Stomach (tissue), 8 donors: ENCODE measurements at regions not wholly inside any gene's neighbourhood (a gene's known extent, or its start where the extent isn't known, plus 50 kb on each side); places are given as distances from the start of the nearest gene placed in this dataset.

Experiments used
- DNase-seq, 2 donors: peaks; one replicate each; pipeline versions ENCODE4 v3.0.0 to v3.0.0-alpha.2; 2013 to 2019
- H3K27ac ChIP-seq, 5 donors: fragments of 200-600 bp in 4 of 5; sonication (generic) in 4 of 5; one replicate each; pipeline ENCODE4 v1.5.1; 2013 to 2019; ENCODE audit warnings: mild to moderate bottlenecking in 1 of 5, moderate library complexity in 1 of 5
- H3K27me3 ChIP-seq, 3 donors: fragments of 200-600 bp; sonication (generic); one replicate each; pipeline ENCODE4 v1.5.1; 2017 to 2019; ENCODE audit warnings: mixed run types in 1 of 3
- H3K36me3 ChIP-seq, 4 donors: fragments of 200-600 bp; sonication (generic); 1 replicate in 3 of 4; 2 replicates in 1 of 4; pipeline ENCODE4 v1.5.1; 2016 to 2019
- H3K4me1 ChIP-seq, 4 donors: fragments of 200-600 bp; sonication (generic); one replicate each; pipeline ENCODE4 v1.5.1; 2016 to 2019
- H3K4me3 ChIP-seq, 4 donors: fragments of 200-600 bp; sonication (generic) in 3 of 4; one replicate each; pipeline ENCODE4 v1.5.1; 2016 to 2019; ENCODE audit warnings: mild to moderate bottlenecking in 1 of 4
- H3K9me3 ChIP-seq, 4 donors: fragments of 200-600 bp; sonication (generic); one replicate each; pipeline ENCODE4 v1.5.1; 2016 to 2019
- CTCF ChIP-seq, 7 experiments: fragments of 450-650 bp in 4 of 7; fragments of 200-600 bp in 3 of 7; sonication (generic) in 3 of 7; IDR thresholded peaks; one replicate each; pipeline ENCODE4 v1.5.1; 2016 to 2019; ENCODE audit warnings: antibody characterized with exemption in 7 of 7, control low read depth in 2 of 7, mild to moderate bottlenecking in 1 of 7
- EP300 ChIP-seq: sonication (generic); formaldehyde crosslinking; IDR thresholded peaks from one replicate; pipeline ENCODE4 v1.6.1; 2017; ENCODE audit warnings: antibody characterized with exemption
- POLR2A ChIP-seq, 4 donors: fragments of 450-650 bp; IDR thresholded peaks; one replicate each; pipeline ENCODE4 v1.6.1; 2016; ENCODE audit warnings: antibody characterized with exemption in 4 of 4, control low read depth in 2 of 4, mild to moderate bottlenecking in 1 of 4, moderate library complexity in 1 of 4
- POLR2AphosphoS5 ChIP-seq, 3 donors: sonication (generic); formaldehyde crosslinking; IDR thresholded peaks; one replicate each; pipeline ENCODE4 v1.6.1; 2016; ENCODE audit warnings: antibody characterized with exemption in 3 of 3
- WGBS, 5 donors: extraction: QIAGEN DNeasy Blood & Tissue Kit in 3 of 5; methylation state at CpG; one replicate each; pipeline versions ENCODE4 v1.1.5 to v1.1.7; 2013 to 2018; 5-methylcytosine and 5-hydroxymethylcytosine counted together
- intact Hi-C: fragments of 100-400 bp; cut with DNase I; formaldehyde crosslinking; loops from one replicate; pipeline ENCODE4 v1.15.1; 2023; ENCODE audit warnings: low total_unique reads
- donor health status: healthy with polysubstance abuse.
- donor health status: Bipolar disorder and iron deficiency.
- donor health status: healthy.

GRCh38 chr14:28953973-28954372 is 187.4 kb downstream of the FOXG1 start:
- no peak overlapping the region for H3K27ac ChIP-seq
- no peaks in the 10 kb centered on the region for H3K27me3 ChIP-seq
- H3K9me3 ChIP-seq = peaks cover 0 to 31% (median 10%) of the 10 kb centered on the region in 4 donors
- no peak overlapping the region for H3K4me3 ChIP-seq
- intact Hi-C loops = no loop called here
- no peaks in the 10 kb centered on the region for H3K36me3 ChIP-seq
- no peak for DNase-seq
- H3K4me1 ChIP-seq = no peaks in the 10 kb centered on the region
- TF ChIP-seq EP300 (no peak), POLR2A (IDR thresholded peaks at IDR 0.05) (no peak), POLR2AphosphoS5 (IDR thresholded peaks at IDR 0.05) (no peak), CTCF (IDR thresholded peaks at IDR 0.05) (no peak)
- WGBS, 5 donors = 77 to 88% (median 85%) methylated on average over 2 of the region's 2 CpGs

GRCh38 chr14:28966416-28967233 is 200.0 kb downstream of the FOXG1 start:
- Histone ChIP-seq H3K27ac (no peak overlapping the region), H3K36me3 (no peaks in the 10 kb centered on the region), H3K4me3 (no peak overlapping the region), H3K27me3 (no peaks in the 10 kb centered on the region), H3K4me1 (no peaks in the 10 kb centered on the region), H3K9me3 (peaks cover 0 to 10% (median 0%) of the 10 kb centered on the region in 4 donors)
- 76 to 88% (median 84%) methylated on average over 2 of the region's 2 CpGs for WGBS, 5 donors
- intact Hi-C loops = no loop called here
- TF ChIP-seq EP300 = no peak
- no peak for TF ChIP-seq POLR2A (IDR thresholded peaks at IDR 0.05)
- no peak for TF ChIP-seq POLR2AphosphoS5 (IDR thresholded peaks at IDR 0.05)
- DNase-seq = no peak

- H3K27ac ChIP-seq = no peak overlapping the region
- intact Hi-C loops = no loop called here
- H3K36me3 ChIP-seq = no peaks in the 10 kb centered on the region
- H3K4me1 ChIP-seq = no peaks in the 10 kb centered on the region
- no peaks in the 10 kb centered on the region for H3K9me3 ChIP-seq
- DNase-seq = no peak
- H3K27me3 ChIP-seq = no peaks in the 10 kb centered on the region
- H3K4me3 ChIP-seq = no peak overlapping the region
- TF ChIP-seq EP300 = no peak
- TF ChIP-seq POLR2A (IDR thresholded peaks at IDR 0.05) = no peak
- TF ChIP-seq CTCF (IDR thresholded peaks at IDR 0.05) = no peak
- no peak for TF ChIP-seq POLR2AphosphoS5 (IDR thresholded peaks at IDR 0.05)
- WGBS, 5 donors = 6 to 21% (median 11%) methylated on average over 1 of the region's 1 CpG
Observed at GRCh38 chr14:28975084-28975483, 208.5 kb downstream of the FOXG1 start.

- no peak for TF ChIP-seq POLR2AphosphoS5 (IDR thresholded peaks at IDR 0.05)
- no peak for TF ChIP-seq CTCF (IDR thresholded peaks at IDR 0.05)
- no peak for TF ChIP-seq EP300
- no peak for TF ChIP-seq POLR2A (IDR thresholded peaks at IDR 0.05)
- intact Hi-C loops = no loop called here
- no peak for DNase-seq
- Histone ChIP-seq H3K27ac (no peak overlapping the region), H3K27me3 (no peaks in the 10 kb centered on the region), H3K4me3 (no peak overlapping the region), H3K9me3 (peaks cover 0 to 3% (median 2%) of the 10 kb centered on the region in 4 donors), H3K36me3 (no peaks in the 10 kb centered on the region), H3K4me1 (no peaks in the 10 kb centered on the region)
- 77 to 88% (median 81%) methylated on average over 2 of the region's 2 CpGs for WGBS, 5 donors
Observed at GRCh38 chr14:28982228-28982627, 215.6 kb downstream of the FOXG1 start.

- 68 to 86% (median 71%) methylated on average over 4 of the region's 4 CpGs for WGBS, 5 donors
Observed at GRCh38 chr14:28983279-28983678, 216.7 kb downstream of the FOXG1 start.

More at GRCh38 chr14:28983279-28983678, 216.7 kb downstream of the FOXG1 start:
- Histone ChIP-seq H3K4me3 (no peak overlapping the region), H3K36me3 (no peaks in the 10 kb centered on the region), H3K4me1 (no peaks in the 10 kb centered on the region), H3K9me3 (peaks cover 0 to 3% (median 2%) of the 10 kb centered on the region in 4 donors), H3K27ac (no peak overlapping the region), H3K27me3 (no peaks in the 10 kb centered on the region)
- intact Hi-C loops = no loop called here
- no peak for TF ChIP-seq CTCF (IDR thresholded peaks at IDR 0.05)
- no peak for TF ChIP-seq POLR2AphosphoS5 (IDR thresholded peaks at IDR 0.05)
- no peak for TF ChIP-seq EP300
- TF ChIP-seq POLR2A (IDR thresholded peaks at IDR 0.05) = no peak
- DNase-seq = no peak
